Stimulated activated CD4-positive, alpha-beta T cell treated with anti-CD3 and anti-CD28 coated beads, Interleukin-4, amount 100 ng/mL, for 1 hour (primary cell): ENCODE measurements at regions not wholly inside any gene's neighbourhood (a gene's known extent, or its start where the extent isn't known, plus 50 kb on each side); places are given as distances from the start of the nearest gene placed in this dataset.
"Not testable (repeated sequence)": the region's sequence is repeated elsewhere in the genome, so short reads cannot be mapped to it uniquely, and the experiment has no call there.

Experiments
- DNase-seq: peaks from one replicate; pipeline ENCODE4 v3.0.0-alpha.2; 2020

GRCh38 chr1:120619867-120620692, 103.7 kb upstream of the NBPF26 start:
- not testable (repeated sequence) for DNase-seq

- not testable (repeated sequence) for DNase-seq
These were observed 103.1 kb upstream of the NBPF26 start for GRCh38 chr1:120620693-120620969.

GRCh38 chr1:120621278-120621677, 102.5 kb upstream of the NBPF26 start:
- not testable (repeated sequence) for DNase-seq

- not testable (repeated sequence) for DNase-seq
These were observed 100.2 kb upstream of the NBPF26 start for GRCh38 chr1:120623539-120623938.

DNA sequence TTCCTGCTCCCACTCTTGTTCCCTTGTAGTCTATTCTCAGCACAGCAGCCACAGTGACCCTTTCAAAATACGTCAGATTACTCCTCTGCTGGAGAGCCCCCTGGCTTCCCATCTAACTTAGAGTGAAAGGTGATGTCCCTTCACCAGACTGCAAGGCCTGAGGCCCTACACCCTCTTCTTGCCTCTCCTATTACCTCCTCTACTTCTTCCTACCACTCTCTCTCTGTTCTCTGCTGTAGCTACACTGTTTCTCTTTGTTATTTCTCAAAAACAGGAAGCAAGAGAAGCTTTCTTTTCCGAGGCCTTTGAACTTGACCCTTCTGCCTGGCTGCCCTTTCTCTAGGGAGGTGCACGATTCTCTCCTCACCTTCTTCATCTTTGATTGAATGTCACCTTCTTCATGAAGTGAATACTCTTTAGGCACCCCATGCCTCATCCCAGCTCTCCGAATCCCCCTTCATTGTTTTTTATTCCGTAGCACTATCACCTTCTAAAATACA, 99.1 kb upstream of the NBPF26 start:
- DNase-seq, result not testable (repeated sequence)

DNA sequence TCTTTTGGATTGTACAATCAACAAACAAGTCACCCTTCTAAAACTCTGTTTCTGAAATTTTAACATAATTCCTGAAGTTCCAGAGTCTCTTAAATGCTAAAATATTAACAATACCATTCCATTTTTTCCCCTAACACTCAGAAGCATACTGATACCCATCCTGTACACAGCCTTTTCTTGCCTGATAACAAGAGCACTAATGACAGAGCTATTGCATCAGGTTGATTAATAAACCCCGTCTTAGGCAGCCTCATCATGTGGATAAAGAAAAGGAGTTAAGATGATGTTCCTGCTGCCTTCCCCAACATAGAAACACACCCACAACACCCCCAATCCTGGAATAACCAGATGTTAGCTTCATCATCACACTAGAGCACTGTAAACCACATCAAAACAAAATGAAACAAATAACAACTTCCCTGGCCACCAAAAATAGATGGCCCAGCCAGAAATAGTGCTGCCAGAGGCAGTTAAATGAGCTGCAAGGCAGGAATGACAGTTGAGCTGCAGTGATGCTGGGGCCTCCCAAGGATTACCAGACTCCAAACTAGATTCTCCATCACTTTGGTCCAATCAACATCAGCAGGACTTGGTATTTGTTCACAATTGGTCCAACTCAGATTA, 93.8 kb upstream of the NBPF26 start:
- not testable (repeated sequence) for DNase-seq

- DNase-seq, result not testable (repeated sequence)
These were observed 88.6 kb upstream of the NBPF26 start for GRCh38 chr1:120634816-120635806.

GRCh38 chr1:120640261-120641013, 83.3 kb upstream of the NBPF26 start:
- not testable (repeated sequence) for DNase-seq

- DNase-seq, result not testable (repeated sequence)
These were observed 82.8 kb upstream of the NBPF26 start for GRCh38 chr1:120641014-120641302.

DNA sequence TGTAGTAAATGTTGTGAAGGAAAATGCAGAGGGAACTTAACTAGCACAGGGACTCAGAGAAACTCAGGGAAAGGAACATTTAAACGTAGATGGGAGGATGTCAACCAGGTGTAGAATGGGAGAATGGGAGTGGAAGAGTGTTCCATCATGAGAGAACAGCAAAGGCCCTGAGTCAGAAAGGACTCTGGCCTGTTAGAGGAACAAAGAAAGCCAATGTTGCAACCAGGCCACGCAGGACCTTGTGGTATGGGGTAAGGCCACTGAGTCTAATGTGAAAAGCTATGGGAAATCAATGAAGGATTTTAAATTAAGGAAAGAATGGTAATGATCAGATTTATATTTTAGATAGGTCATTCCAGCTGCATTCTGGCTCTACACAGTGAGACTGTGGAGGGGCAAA, 76.6 kb upstream of the NBPF26 start:
- not testable (repeated sequence) for DNase-seq

DNA sequence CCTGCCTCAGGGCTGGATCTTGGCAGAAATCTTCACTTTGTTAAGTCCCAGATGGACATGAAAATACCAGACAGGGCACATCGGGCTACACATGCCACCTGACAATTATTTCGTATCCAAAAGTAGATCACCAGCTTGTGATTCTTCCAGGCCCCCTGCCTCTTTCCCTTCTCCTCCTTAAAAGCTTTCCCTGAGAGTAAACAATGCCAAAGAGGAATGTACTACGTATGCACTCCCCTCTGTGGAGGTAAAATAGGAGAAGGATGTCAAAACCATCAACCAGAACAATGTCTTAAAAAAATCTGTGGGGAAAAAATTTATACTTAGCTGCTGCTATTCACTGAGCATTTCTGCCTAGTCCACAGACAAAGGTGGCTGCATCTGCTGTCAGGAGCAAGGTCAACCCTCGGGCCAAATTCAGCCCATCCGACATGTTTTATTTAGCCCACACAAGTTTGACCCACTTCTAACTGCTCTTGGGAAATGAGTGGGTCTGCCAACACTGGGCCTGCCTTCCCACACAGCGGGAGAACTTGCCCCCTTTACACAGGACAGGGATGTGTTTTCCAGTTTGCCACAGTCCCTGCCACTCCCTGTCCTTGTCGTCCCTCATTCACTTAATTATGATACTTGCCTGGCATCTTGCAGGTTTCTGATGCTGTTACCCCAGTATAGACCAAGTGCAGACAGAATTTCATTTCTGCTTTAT, 74.7 kb upstream of the NBPF26 start:
- not testable (repeated sequence) for DNase-seq

GRCh38 chr1:120649730-120650129, 74.0 kb upstream of the NBPF26 start:
- not testable (repeated sequence) for DNase-seq

GRCh38 chr1:120654114-120654513, 69.6 kb upstream of the NBPF26 start:
- not testable (repeated sequence) for DNase-seq

- DNase-seq, result not testable (repeated sequence)
These were observed 68.4 kb upstream of the NBPF26 start for GRCh38 chr1:120655394-120655793.

- DNase-seq, result not testable (repeated sequence)
These were observed 67.6 kb upstream of the NBPF26 start for GRCh38 chr1:120656116-120656515.

GRCh38 chr1:120657804-120658203, 65.9 kb upstream of the NBPF26 start:
- DNase-seq, result not testable (repeated sequence)

DNA sequence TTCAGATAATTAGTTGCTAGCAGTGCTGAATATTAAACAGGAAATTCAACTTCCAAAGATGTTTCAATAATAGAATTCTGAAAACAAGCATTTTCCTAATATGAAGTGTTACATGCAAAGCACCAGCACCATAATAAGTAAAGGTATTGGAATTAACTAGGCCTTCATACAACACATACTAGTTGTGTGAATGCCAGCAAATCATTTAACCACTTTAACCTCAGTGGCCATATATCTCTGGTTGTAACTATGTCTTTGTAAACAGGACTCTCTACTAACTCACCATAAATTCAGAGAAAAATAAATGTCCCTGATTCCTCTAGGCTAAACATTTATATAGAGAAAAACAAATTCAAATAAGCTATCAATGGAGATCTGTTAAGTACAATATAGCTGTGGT, 65.1 kb upstream of the NBPF26 start:
- not testable (repeated sequence) for DNase-seq

DNA sequence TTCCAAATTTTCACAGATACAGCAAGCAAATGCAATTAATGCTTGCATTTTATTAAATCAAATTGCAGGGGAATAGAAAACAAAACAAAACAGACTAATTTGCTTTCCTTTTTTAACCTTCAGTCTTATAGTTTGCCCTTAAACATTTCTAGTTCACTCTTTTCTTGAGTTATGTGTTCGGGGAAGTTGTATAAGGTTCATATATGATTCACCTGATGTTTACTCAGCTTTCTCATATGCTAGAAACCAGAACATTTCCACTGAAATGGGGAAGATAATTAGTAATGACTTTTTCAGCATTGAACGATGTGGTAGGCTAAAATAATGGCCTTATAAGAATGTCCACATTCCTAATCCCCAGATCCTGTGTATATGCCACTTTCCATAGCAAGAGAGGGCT, 64.6 kb upstream of the NBPF26 start:
- DNase-seq, result not testable (repeated sequence)

DNA sequence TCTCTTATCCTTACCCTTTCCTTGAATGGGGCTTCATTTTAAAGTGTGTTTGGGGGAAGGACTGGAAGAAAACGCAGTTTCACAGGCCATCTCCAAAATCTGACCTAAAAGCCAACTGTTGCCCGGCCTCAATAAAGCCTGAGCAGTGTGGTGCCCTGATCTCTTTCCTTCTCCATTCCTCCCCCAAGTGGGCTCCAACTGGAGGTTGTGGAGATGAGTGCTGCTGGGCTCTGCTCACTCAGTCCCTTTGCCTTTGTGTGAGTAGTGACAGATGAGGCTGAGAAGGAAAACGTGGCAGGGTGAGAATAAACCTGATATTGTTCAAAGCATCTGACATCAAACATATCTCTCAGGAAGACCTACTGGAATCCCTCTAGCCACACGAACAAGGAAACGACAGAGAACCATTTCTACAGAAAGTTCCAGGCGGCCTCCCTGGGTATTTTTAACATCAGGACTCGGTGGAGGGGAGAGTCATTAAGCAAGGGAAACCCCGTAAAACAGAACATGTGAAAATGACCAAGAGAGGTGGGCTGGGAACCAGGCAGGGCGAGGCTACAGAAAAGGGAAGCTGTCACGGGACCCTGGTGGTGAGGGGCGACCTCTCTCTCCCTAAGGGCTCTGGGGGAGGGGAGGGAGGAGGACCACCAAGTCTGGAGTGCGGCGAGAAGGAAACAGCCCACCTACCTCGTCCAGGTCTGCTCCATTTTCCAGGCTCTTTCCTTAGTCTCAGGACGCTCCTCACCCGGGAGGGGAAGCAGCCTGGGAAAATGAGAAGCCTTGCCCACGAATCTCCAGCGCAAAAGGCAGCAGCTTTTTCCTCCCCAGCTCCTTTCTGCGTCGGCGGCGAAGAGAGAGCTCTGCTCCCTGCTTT, 59.1 kb upstream of the NBPF26 start:
- DNase-seq, result not testable (repeated sequence)

DNA sequence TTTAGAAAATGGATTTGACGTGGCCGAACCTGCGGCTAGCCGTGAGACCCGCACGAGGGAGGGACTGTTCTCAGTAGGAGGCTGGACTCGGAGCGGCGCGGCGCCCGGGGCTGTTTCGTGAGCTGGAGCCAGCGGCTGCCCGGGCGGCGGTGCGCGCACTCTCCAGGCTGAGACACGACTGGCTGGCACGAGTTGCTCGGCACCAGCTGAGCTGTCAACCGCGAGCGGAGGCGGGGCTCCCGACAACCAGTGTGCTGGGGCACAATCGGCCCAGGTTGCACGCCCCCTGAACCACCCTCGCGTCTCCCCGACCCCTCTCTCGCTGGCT, 58.5 kb upstream of the NBPF26 start:
- DNase-seq, result not testable (repeated sequence)

DNA sequence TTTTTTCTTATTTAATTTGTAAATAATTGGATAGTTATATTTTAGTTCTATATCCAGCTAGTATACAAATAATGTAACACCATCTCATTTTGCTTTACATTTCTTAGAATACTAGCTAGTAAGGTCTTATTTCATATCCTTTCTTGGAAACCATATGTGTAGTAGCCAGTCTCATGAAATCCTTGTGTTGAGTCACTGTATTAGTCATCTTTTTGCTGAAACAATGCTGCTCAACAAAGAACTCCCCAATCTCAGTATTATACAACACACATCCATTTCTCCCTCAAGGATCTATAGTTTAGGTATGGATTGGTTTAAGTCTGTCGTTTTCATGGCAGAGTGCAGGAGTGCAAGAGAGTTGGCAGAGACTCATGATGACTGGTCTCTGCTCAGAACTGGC, 55.6 kb upstream of the NBPF26 start:
- not testable (repeated sequence) for DNase-seq
